ENCODE measurements at regions not wholly inside any gene's neighbourhood (a gene's known extent, or its start where the extent isn't known, plus 50 kb on each side); places are given as distances from the start of the nearest gene placed in this dataset.

DNA sequence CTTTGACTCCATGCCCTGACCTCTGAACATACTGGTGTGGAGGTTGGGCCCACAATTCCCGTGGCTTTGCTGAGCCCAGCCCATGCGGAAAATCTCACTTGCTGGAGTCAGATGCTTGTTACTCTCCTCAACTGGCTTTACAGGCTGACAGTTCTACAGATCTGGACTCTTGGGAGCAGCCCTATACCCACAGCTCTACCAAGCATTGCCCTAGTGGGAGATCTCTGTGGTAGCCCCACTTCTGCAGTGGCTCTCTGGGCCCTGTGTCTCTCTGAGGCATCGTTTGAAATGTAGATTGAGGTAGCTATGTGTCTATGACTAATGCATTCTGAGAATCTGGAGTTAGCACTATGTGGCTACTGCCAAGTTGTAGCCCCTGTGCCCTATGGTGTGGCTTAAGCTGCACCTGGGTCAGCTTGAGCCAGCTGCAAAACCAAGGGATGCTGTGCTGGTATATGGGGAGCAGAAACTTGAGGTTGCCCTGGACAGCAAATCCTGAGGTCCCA lies 625.8 kb upstream of the ALCAM start:
- Mint-ChIP-seq H3K4me1 (ENCODE audit: low read depth) (no peaks in the 10 kb centered on the region), H3K36me3 (ENCODE audit: low read depth) (no peaks in the 10 kb centered on the region), H3K27ac (no peak overlapping the region)

DNA sequence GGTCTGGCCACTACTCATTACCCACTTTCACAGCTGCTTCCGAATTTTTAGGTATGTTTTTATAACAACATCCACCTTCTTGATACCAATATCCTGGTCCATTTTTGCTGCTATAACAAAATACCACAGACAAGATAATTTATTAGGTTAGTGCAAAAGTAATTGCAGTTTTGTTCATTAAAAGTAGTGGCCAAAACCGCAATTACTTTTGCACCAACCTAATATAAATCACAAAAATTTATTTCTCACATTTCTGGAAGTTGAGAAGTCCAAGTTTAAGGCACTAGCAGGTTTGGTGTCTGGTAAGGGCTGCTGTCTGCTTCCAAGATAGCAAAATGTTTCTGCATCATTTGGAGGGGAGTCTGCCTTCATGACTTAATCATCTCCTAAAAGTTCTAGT lies 624.7 kb upstream of the ALCAM start:
- H3K4me3 Mint-ChIP-seq, result no peak overlapping the region
- no peak overlapping the region for H3K27ac Mint-ChIP-seq
- H3K27me3 Mint-ChIP-seq, result no peaks in the 10 kb centered on the region
- H3K36me3 Mint-ChIP-seq (ENCODE audit: low read depth), result no peaks in the 10 kb centered on the region
- H3K4me1 Mint-ChIP-seq (ENCODE audit: low read depth), result no peaks in the 10 kb centered on the region
- no peaks in the 10 kb centered on the region for H3K9me3 Mint-ChIP-seq

More for the DNA sequence above, 625.8 kb upstream of the ALCAM start:
- Mint-ChIP-seq H3K27me3 (no peaks in the 10 kb centered on the region), H3K9me3 (no peaks in the 10 kb centered on the region), H3K4me3 (no peak overlapping the region)

DNA sequence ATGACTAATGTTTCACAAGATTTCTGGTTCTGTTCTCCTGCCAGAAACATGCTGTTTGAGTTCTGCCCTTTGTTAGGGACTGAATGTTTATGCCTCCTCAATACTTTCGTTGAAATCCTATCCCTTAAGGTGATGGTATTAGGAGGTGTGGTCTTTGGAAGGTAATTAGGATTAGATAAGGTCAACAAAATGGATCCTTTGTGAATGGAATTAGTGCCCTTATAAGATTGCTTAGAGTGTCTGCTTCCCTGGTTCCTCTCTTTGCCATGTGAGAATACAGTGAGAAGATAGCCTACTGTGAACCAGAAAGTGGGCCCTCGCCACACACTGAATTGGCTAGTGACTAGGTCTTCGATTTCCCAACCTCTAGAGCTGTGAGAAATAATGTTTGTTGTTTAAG lies 621.4 kb upstream of the ALCAM start:
- Mint-ChIP-seq H3K27ac (no peak overlapping the region), H3K4me3 (no peak overlapping the region), H3K36me3 (ENCODE audit: low read depth) (no peaks in the 10 kb centered on the region), H3K27me3 (no peaks in the 10 kb centered on the region), H3K9me3 (no peaks in the 10 kb centered on the region), H3K4me1 (ENCODE audit: low read depth) (no peaks in the 10 kb centered on the region)

DNA sequence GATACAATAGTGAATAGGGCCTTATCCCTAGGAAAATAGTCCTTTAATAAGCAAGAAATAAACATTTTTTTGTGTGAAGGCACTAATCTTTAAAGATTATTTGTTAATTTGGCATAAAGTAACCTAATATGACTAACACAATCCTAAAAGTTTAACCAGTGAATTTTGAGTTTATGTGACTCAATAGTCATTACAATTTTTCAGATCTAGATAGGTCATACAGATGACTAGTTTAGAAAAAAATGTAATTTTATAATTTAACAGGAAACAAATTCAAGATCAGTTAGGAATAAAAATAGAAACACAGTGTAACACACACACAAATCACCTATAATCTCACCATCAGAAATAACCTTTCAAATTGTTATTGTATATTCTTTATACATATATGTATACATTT lies 620.7 kb upstream of the ALCAM start:
- H3K27me3 Mint-ChIP-seq, result no peaks in the 10 kb centered on the region
- no peak overlapping the region for H3K27ac Mint-ChIP-seq
- H3K4me1 Mint-ChIP-seq (ENCODE audit: low read depth), result no peaks in the 10 kb centered on the region
- no peaks in the 10 kb centered on the region for H3K9me3 Mint-ChIP-seq
- H3K4me3 Mint-ChIP-seq, result no peak overlapping the region
- no peaks in the 10 kb centered on the region for H3K36me3 Mint-ChIP-seq (ENCODE audit: low read depth)

DNA sequence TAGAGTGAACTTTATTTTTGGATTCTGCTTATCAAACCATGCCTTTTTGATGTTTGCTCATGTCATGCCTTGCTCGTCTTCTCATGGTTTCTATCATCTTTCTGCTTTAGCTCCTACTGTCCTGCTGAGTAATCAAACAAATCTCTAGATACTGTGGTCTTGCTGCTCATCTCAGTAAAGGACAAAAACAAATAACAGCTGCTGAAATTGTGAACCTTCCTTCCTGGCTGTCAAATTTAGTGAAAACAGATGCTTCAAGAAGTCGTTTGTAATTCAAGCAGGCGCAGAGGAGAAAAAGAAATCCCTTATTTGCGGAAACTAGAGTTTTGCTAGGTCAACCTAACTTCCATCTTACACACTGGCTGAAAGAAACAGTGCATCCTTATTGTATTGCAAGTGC lies 616.1 kb upstream of the ALCAM start:
- no peaks in the 10 kb centered on the region for H3K4me1 Mint-ChIP-seq (ENCODE audit: low read depth)
- H3K27me3 Mint-ChIP-seq, result no peaks in the 10 kb centered on the region
- no peak overlapping the region for H3K4me3 Mint-ChIP-seq
- H3K27ac Mint-ChIP-seq, result no peak overlapping the region
- no peaks in the 10 kb centered on the region for H3K36me3 Mint-ChIP-seq (ENCODE audit: low read depth)
- H3K9me3 Mint-ChIP-seq, result no peaks in the 10 kb centered on the region

DNA sequence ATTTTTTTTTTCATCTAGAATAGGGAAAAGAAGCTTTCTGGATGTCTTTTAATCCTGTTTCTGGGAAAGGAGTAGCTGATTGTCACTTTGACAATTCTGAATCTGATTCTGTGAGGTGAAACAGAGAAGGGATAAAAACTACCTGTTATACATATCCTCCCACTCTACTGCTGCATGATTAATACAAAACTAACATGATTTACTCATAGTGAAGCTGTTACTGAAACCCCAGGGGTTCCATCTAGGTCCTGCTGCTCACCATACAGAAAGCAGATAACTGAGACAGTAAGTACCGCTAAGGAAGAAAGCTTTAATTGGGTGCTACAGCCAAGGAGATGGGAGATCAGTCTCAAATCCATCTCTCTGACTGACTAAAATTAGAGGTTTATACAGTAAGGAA lies 610.9 kb upstream of the ALCAM start:
- H3K9me3 Mint-ChIP-seq, result peaks cover 3% of the 10 kb centered on the region
- peaks cover 5% of the 10 kb centered on the region for H3K27me3 Mint-ChIP-seq
- no peak overlapping the region for H3K27ac Mint-ChIP-seq
- H3K4me1 Mint-ChIP-seq (ENCODE audit: low read depth), result no peaks in the 10 kb centered on the region
- H3K36me3 Mint-ChIP-seq (ENCODE audit: low read depth), result no peaks in the 10 kb centered on the region
- H3K4me3 Mint-ChIP-seq, result no peak overlapping the region

DNA sequence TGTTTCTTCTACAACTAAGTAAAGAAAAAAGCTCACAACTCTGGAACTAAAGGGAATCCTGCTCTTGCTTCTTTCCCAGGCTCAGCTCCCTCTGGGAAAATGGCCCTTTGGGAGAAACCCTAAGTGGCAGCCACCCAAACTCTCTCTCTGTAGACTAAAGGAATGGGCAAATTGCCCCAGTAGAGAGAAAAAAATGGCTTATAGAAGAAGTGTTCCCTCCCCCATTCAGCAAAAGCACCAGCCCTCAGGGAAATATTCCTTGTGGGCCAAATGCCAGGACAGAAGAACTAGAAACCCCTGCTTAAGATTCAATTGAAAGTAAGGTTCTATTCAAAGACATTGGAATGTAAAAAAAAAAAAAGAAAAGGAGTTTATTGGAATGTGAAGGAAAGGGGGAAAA lies 603.7 kb upstream of the ALCAM start:
- Mint-ChIP-seq H3K27me3 (no peaks in the 10 kb centered on the region), H3K27ac (no peak overlapping the region), H3K4me1 (ENCODE audit: low read depth) (no peaks in the 10 kb centered on the region), H3K9me3 (no peaks in the 10 kb centered on the region), H3K4me3 (no peak overlapping the region), H3K36me3 (ENCODE audit: low read depth) (no peaks in the 10 kb centered on the region)

DNA sequence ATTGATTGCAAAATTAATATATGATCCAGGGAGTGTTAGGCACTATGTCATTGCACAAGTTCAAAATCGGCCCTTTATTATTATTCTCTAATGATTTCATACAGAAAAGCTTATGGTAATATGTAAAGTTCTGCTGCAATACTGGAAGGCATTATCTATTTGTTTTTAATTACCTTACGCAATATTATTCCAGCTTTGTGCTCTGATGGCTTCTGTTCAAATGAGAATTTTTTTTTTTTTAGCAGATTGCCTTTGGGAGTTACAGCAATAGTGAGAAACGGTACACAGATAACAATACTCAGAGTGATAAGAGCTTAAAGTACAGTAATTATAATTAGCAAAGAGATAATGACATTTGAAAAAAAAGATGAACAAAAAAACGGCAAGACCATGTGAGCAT lies 602.2 kb upstream of the ALCAM start:
- no peaks in the 10 kb centered on the region for H3K36me3 Mint-ChIP-seq (ENCODE audit: low read depth)
- no peaks in the 10 kb centered on the region for H3K4me1 Mint-ChIP-seq (ENCODE audit: low read depth)
- no peak overlapping the region for H3K27ac Mint-ChIP-seq
- H3K9me3 Mint-ChIP-seq, result no peaks in the 10 kb centered on the region
- no peak overlapping the region for H3K4me3 Mint-ChIP-seq
- H3K27me3 Mint-ChIP-seq, result no peaks in the 10 kb centered on the region

DNA sequence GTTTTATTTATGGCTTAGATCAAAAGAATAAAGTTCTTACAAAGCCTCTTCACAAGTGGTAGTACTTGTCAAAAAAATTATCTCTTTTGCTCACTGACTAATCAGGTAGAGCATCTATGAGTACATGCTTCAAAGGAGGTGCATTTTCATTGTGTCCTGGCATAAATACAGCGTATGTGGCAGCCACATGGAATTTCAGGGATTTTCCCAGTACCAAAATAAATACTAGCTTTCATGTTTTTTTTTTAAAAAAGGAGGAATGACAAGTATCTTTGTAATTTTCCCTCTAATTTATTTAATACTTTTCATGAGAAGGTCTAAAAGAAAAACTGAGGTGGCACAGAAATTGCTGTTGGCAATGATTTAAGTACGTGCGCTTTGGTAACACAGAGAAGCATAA lies 597.8 kb upstream of the ALCAM start:
- H3K27ac Mint-ChIP-seq, result no peak overlapping the region
- no peaks in the 10 kb centered on the region for H3K4me1 Mint-ChIP-seq (ENCODE audit: low read depth)
- H3K36me3 Mint-ChIP-seq (ENCODE audit: low read depth), result no peaks in the 10 kb centered on the region
- H3K27me3 Mint-ChIP-seq, result no peaks in the 10 kb centered on the region
- no peak overlapping the region for H3K4me3 Mint-ChIP-seq
- H3K9me3 Mint-ChIP-seq, result no peaks in the 10 kb centered on the region

DNA sequence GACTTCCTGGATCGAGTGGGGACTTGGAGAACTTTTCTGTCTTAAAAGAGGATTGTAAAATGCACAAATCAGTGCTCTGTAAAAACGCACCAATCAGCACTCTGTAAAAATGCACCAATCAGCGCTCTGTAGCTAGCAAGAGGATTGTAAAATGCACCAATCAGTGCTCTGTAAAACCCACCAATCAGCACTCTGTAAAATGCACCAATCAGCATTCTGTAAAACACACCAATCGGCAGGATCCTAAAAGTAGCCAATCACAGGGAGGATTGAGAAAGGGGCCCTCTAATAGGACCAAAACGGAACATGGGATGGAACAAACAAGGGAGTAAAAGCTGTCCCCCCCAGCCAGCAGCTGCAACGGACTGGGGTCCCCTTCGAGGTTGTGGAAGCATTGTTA lies 587.4 kb upstream of the ALCAM start:
- no peaks in the 10 kb centered on the region for H3K36me3 Mint-ChIP-seq (ENCODE audit: low read depth)
- no peaks in the 10 kb centered on the region for H3K27me3 Mint-ChIP-seq
- no peaks in the 10 kb centered on the region for H3K4me1 Mint-ChIP-seq (ENCODE audit: low read depth)
- H3K4me3 Mint-ChIP-seq, result no peak overlapping the region
- peaks cover 3% of the 10 kb centered on the region for H3K9me3 Mint-ChIP-seq
- H3K27ac Mint-ChIP-seq, result no peak overlapping the region

DNA sequence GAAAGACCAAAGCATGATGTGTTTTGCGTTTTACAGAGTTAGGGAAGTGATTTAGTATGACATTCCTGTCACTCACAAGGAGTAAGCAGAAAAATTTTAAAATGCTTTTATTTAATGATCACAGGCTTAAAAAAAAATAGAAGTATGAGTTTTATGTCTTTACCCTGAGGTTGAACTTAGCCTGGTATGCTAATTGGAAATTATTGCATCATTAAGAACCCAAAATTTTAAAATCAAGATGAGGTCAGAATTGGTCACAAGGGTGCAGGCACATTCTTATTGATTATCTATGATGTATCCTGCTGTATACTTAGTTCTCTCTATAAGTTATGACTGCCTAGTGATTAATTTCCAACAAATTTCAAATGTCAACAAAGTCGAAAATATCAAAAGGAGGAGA lies 585.6 kb upstream of the ALCAM start:
- no peak overlapping the region for H3K4me3 Mint-ChIP-seq
- H3K36me3 Mint-ChIP-seq (ENCODE audit: low read depth), result no peaks in the 10 kb centered on the region
- no peaks in the 10 kb centered on the region for H3K4me1 Mint-ChIP-seq (ENCODE audit: low read depth)
- peaks cover 3% of the 10 kb centered on the region for H3K9me3 Mint-ChIP-seq
- H3K27ac Mint-ChIP-seq, result no peak overlapping the region
- H3K27me3 Mint-ChIP-seq, result no peaks in the 10 kb centered on the region

DNA sequence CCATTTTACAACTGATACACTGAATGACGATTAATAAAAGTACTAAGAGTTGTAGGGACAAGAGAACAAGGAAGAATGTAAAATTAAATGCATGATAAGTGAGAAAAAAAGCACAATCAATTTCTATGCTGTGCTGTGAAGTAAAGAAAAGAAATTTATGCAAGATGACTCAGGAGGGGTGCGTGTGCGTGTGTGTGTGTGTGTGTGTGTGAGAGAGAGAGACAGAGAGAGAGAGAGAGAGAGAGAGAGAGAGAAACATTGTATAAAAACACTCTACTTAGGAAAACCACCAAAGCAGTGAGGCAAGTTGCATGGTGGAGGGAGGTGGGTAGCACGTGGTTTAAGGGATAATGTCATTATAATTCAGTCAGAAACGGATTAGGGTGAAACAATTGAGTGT lies 580.8 kb upstream of the ALCAM start:
- no peak overlapping the region for H3K4me3 Mint-ChIP-seq
- no peaks in the 10 kb centered on the region for H3K9me3 Mint-ChIP-seq
- no peaks in the 10 kb centered on the region for H3K4me1 Mint-ChIP-seq (ENCODE audit: low read depth)
- no peak overlapping the region for H3K27ac Mint-ChIP-seq
- H3K36me3 Mint-ChIP-seq (ENCODE audit: low read depth), result no peaks in the 10 kb centered on the region
- H3K27me3 Mint-ChIP-seq, result peaks cover 6% of the 10 kb centered on the region

DNA sequence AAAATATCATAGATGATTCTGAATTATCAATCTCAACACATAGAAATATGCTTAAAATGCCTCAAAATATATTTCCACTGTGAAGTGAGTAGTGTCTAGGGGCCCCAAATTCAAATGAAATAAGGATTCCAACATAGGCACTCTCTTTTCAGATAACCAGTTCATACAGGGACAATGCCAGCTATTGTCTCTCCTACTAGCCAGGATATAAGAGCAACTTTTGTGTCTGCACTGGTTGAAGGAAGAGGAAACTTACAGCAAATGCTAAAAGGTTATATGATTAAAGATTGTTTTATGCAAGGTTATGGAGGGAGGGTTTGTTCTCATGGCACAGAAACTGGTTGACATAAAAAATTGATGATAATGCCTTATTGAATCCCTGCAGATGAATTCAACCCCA lies 579.4 kb upstream of the ALCAM start:
- Mint-ChIP-seq H3K27ac (no peak overlapping the region), H3K4me1 (ENCODE audit: low read depth) (no peaks in the 10 kb centered on the region), H3K4me3 (no peak overlapping the region), H3K36me3 (ENCODE audit: low read depth) (no peaks in the 10 kb centered on the region), H3K27me3 (peaks cover 6% of the 10 kb centered on the region), H3K9me3 (no peaks in the 10 kb centered on the region)

DNA sequence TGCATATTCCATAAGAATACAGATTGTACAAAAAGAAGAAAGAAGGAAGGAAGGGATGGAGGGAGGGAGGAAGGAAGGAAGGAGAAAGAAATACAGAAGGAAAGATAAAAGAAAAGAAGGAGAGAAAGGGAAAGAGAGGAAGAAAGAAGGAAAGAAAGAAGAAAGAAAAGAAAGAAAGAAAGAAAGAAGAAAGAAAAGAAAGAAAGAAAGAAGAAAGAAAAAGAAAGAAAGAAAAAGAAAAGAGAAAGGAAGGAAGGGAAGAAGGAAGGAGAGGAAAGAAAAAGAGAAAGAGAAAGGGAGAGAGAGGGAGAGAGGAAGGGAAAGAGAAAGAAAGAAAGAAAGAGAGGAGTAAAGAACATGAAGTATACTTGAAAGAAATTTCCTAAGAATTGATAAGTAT lies 577.9 kb upstream of the ALCAM start:
- Mint-ChIP-seq H3K36me3 (ENCODE audit: low read depth) (no peaks in the 10 kb centered on the region), H3K4me1 (ENCODE audit: low read depth) (no peaks in the 10 kb centered on the region), H3K9me3 (no peaks in the 10 kb centered on the region), H3K4me3 (no peak overlapping the region), H3K27ac (no peak overlapping the region), H3K27me3 (peaks cover 6% of the 10 kb centered on the region)

DNA sequence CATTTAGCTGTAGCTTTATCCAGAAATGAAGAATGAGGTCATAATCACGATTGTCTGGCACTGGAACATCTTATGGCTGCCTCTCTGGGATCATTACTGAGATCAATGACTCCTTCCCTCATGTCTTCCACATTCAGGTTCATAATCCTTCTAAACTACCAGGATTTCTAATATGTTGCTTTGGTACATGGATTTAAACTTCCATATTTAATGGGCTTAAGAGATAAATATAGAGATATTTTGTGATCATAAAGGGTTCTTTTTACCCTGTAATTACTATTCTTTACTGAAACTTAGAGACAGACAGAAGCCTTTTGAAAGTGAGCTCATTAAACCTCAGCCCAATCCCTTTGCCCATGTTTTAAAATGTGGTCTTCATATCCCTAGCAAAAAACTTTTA lies 575.4 kb upstream of the ALCAM start:
- H3K4me1 Mint-ChIP-seq (ENCODE audit: low read depth), result no peaks in the 10 kb centered on the region
- H3K4me3 Mint-ChIP-seq, result no peak overlapping the region
- H3K27me3 Mint-ChIP-seq, result peaks cover 6% of the 10 kb centered on the region
- no peaks in the 10 kb centered on the region for H3K9me3 Mint-ChIP-seq
- no peaks in the 10 kb centered on the region for H3K36me3 Mint-ChIP-seq (ENCODE audit: low read depth)
- no peak overlapping the region for H3K27ac Mint-ChIP-seq

DNA sequence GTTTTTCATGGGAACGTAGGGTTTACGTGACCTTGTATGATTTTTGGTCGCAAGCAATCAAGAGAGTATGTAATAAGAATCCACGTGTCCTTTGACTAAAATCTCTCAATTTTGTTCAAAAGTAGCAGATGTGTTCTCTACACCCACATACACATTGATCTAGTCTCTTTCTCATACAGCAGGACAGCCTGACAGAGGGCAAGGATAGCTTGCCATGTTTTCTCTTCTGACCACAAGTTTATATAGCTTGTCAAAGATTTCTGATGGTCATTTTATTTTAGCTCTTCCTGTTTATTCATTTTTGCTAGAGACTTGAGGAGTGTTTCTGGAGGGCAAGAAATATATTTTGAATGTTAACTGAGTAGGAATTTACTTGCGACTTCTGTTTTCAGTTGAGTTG lies 570.2 kb upstream of the ALCAM start:
- no peaks in the 10 kb centered on the region for H3K27me3 Mint-ChIP-seq
- H3K27ac Mint-ChIP-seq, result no peak overlapping the region
- no peaks in the 10 kb centered on the region for H3K4me1 Mint-ChIP-seq (ENCODE audit: low read depth)
- no peak overlapping the region for H3K4me3 Mint-ChIP-seq
- no peaks in the 10 kb centered on the region for H3K9me3 Mint-ChIP-seq
- no peaks in the 10 kb centered on the region for H3K36me3 Mint-ChIP-seq (ENCODE audit: low read depth)

DNA sequence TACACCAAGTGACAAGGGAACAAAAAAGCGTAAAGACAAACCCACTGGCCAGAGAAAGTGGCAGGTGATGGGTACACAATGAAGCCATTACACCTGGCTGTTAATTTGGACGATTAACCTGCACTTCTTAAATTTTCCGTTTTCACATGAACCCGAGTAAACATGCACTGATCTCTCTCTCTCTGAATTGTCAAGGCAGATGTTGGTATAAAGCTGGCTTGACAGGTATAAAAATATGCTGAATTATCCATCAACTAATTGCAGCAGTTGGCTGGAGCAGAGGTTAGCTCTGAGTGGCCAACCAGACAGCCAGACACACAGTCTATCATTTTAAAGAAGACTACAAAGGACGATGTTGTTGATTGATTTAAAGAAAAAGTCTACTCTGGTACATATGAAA lies 561.7 kb upstream of the ALCAM start:
- Mint-ChIP-seq H3K9me3 (no peaks in the 10 kb centered on the region), H3K4me3 (no peak overlapping the region), H3K36me3 (ENCODE audit: low read depth) (no peaks in the 10 kb centered on the region), H3K27ac (no peak overlapping the region), H3K4me1 (ENCODE audit: low read depth) (no peaks in the 10 kb centered on the region), H3K27me3 (no peaks in the 10 kb centered on the region)

Measured in stimulated activated naive CD8-positive, alpha-beta T cell treated with anti-CD3 and anti-CD28 coated beads, Interleukin-15, Interleukin-2, amounts not matched to agents 100 ng/mL and 50 ng/mL, for 24 hours (primary cell).